GM19463 (cell line): ENCODE measurements at regions not wholly inside any gene's neighbourhood (a gene's known extent, or its start where the extent isn't known, plus 50 kb on each side); places are given as distances from the start of the nearest gene placed in this dataset.

Experiments
- ATAC-seq: cut with Tn5 transposase; IDR thresholded peaks from one replicate; pipeline ENCODE4 v1.9.1; 2021; ENCODE audit warnings: mild to moderate bottlenecking, moderate library complexity; ENCODE audit not compliant: unreplicated experiment

- ATAC-seq: no peak
These were observed 1563.0 kb downstream of the SUCLG1 start for GRCh38 chr2:82896117-82896516.

- ATAC-seq: no peak
These were observed 1565.9 kb downstream of the SUCLG1 start for GRCh38 chr2:82893190-82893589.

GRCh38 chr2:82879803-82880202 is 1579.3 kb downstream of the SUCLG1 start:
- no peak for ATAC-seq

GRCh38 chr2:82875858-82876257 is 1583.2 kb downstream of the SUCLG1 start:
- no peak for ATAC-seq

- ATAC-seq: no peak
These were observed 1601.1 kb downstream of the SUCLG1 start for GRCh38 chr2:82857967-82858366.

GRCh38 chr2:82853299-82853698 is 1605.8 kb downstream of the SUCLG1 start:
- ATAC-seq: no peak

GRCh38 chr2:82852787-82853186 is 1606.3 kb downstream of the SUCLG1 start:
- no peak for ATAC-seq

GRCh38 chr2:82848285-82848684 is 1610.8 kb downstream of the SUCLG1 start:
- no peak for ATAC-seq

- ATAC-seq: no peak
These were observed 1620.0 kb downstream of the SUCLG1 start for GRCh38 chr2:82839036-82839435.

GRCh38 chr2:82837588-82838304 is 1621.3 kb downstream of the SUCLG1 start:
- no peak for ATAC-seq

GRCh38 chr2:82834893-82835292 is 1624.2 kb downstream of the SUCLG1 start:
- no peak for ATAC-seq

GRCh38 chr2:82827426-82827825 is 1631.7 kb downstream of the SUCLG1 start:
- ATAC-seq: no peak

- ATAC-seq: no peak
These were observed 1632.6 kb downstream of the SUCLG1 start for GRCh38 chr2:82826437-82826836.

GRCh38 chr2:82825410-82826090 is 1633.5 kb downstream of the SUCLG1 start:
- ATAC-seq: no peak

GRCh38 chr2:82823892-82824291 is 1635.2 kb downstream of the SUCLG1 start:
- no peak for ATAC-seq

GRCh38 chr2:82819951-82820350 is 1639.1 kb downstream of the SUCLG1 start:
- ATAC-seq: no peak

GRCh38 chr2:82814146-82814545 is 1644.9 kb downstream of the SUCLG1 start:
- no peak for ATAC-seq

GRCh38 chr2:82811946-82812345 is 1647.1 kb downstream of the SUCLG1 start:
- ATAC-seq: no peak

- no peak for ATAC-seq
These were observed 1655.8 kb downstream of the SUCLG1 start for GRCh38 chr2:82803307-82803706.

- no peak for ATAC-seq
These were observed 1661.6 kb downstream of the SUCLG1 start for GRCh38 chr2:82797469-82797868.

GRCh38 chr2:82796132-82796531 is 1662.9 kb downstream of the SUCLG1 start:
- no peak for ATAC-seq

- no peak for ATAC-seq
These were observed 1663.6 kb downstream of the SUCLG1 start for GRCh38 chr2:82795446-82795845.
